Testis (tissue), 2 donors: ENCODE measurements at regions not wholly inside any gene's neighbourhood (a gene's known extent, or its start where the extent isn't known, plus 50 kb on each side); places are given as distances from the start of the nearest gene placed in this dataset.

ENCODE experiments used
- POLR2A ChIP-seq: fragments of 450-650 bp; IDR thresholded peaks from one replicate; pipeline ENCODE4 v1.6.1; 2017; ENCODE audit warnings: antibody characterized with exemption, mild to moderate bottlenecking, moderate library complexity
- TF ChIP-seq, protein P1 (sequence below), 3 experiments: fragments of 450-650 bp in 2 of 3; fragments of 200-600 bp in 1 of 3; sonication (generic) in 1 of 3; IDR thresholded peaks; one replicate each; pipeline ENCODE4 v1.5.1; 2016 to 2019; ENCODE audit warnings: antibody characterized with exemption in 3 of 3, mild to moderate bottlenecking in 2 of 3, moderate library complexity in 1 of 3

DNA sequence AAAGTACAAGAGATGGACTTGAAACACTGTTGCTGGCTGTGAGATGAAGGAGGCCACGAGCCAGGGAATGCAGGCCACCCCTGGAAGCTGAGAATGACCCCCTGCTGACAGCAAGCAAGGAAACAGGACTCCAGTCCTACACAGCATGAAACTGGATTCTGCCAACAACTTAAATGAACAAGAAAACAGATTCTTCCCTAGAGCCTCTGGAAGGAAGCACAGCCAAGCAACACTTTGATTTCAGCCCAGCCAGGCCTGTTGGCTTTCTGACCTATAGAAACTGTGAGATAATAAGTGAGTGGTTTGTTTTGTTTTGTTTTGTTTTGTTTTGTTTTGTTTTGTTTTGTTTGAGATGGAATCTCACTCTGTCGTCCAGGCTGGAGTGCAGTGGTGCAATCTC, 105.3 kb upstream of the CACNA1A start:
- TF ChIP-seq, protein P1, sequence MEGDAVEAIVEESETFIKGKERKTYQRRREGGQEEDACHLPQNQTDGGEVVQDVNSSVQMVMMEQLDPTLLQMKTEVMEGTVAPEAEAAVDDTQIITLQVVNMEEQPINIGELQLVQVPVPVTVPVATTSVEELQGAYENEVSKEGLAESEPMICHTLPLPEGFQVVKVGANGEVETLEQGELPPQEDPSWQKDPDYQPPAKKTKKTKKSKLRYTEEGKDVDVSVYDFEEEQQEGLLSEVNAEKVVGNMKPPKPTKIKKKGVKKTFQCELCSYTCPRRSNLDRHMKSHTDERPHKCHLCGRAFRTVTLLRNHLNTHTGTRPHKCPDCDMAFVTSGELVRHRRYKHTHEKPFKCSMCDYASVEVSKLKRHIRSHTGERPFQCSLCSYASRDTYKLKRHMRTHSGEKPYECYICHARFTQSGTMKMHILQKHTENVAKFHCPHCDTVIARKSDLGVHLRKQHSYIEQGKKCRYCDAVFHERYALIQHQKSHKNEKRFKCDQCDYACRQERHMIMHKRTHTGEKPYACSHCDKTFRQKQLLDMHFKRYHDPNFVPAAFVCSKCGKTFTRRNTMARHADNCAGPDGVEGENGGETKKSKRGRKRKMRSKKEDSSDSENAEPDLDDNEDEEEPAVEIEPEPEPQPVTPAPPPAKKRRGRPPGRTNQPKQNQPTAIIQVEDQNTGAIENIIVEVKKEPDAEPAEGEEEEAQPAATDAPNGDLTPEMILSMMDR (IDR thresholded peaks at IDR 0.05) = no peak
- no peak for TF ChIP-seq POLR2A
